ENCODE measurements at regions not wholly inside any gene's neighbourhood (a gene's known extent, or its start where the extent isn't known, plus 50 kb on each side); places are given as distances from the start of the nearest gene placed in this dataset.

- DNase-seq, result peak in 3 of 4 experiments; percentile 15 to 40 (median 32)
Measured at GRCh38 chr10:111203615-111204014, 126.8 kb downstream of the ADRA2A start.

GRCh38 chr10:111204838-111205237 is 128.0 kb downstream of the ADRA2A start:
- DNase-seq, result no peak

GRCh38 chr10:111206521-111206920 is 129.7 kb downstream of the ADRA2A start:
- no peak for DNase-seq

- DNase-seq, result peak; percentile 30 to 55 (median 43)
Measured at GRCh38 chr10:111207500-111207899, 130.7 kb downstream of the ADRA2A start.

- DNase-seq, result no peak
Measured at GRCh38 chr10:111208951-111209350, 132.1 kb downstream of the ADRA2A start.

GRCh38 chr10:111209692-111210091 is 132.9 kb downstream of the ADRA2A start:
- no peak for DNase-seq

GRCh38 chr10:111211241-111211640 is 134.4 kb downstream of the ADRA2A start:
- no peak for DNase-seq

GRCh38 chr10:111211706-111212105 is 134.9 kb downstream of the ADRA2A start:
- no peak for DNase-seq

GRCh38 chr10:111221682-111222480 is 145.1 kb downstream of the ADRA2A start:
- DNase-seq, result no peak

- DNase-seq, result no peak
Measured at GRCh38 chr10:111222961-111223360, 146.1 kb downstream of the ADRA2A start.

- DNase-seq, result no peak
Measured at GRCh38 chr10:111231779-111232178, 154.9 kb downstream of the ADRA2A start.

GRCh38 chr10:111233439-111233838 is 156.6 kb downstream of the ADRA2A start:
- peak in 2 of 4 experiments; percentile 2 to 5 for DNase-seq

- no peak for DNase-seq
Measured at GRCh38 chr10:111234234-111234913, 157.5 kb downstream of the ADRA2A start.

GRCh38 chr10:111234914-111235302 is 158.1 kb downstream of the ADRA2A start:
- no peak for DNase-seq

- DNase-seq, result no peak
Measured at GRCh38 chr10:111240348-111240747, 163.5 kb downstream of the ADRA2A start.

GRCh38 chr10:111243126-111243525 is 166.3 kb downstream of the ADRA2A start:
- DNase-seq, result no peak

- no peak for DNase-seq
Measured at GRCh38 chr10:111246136-111246535, 169.3 kb downstream of the ADRA2A start.

- DNase-seq, result no peak
Measured at GRCh38 chr10:111246814-111247452, 170.1 kb downstream of the ADRA2A start.

GRCh38 chr10:111247781-111248389 is 171.1 kb downstream of the ADRA2A start:
- DNase-seq, result no peak

- DNase-seq, result no peak
Measured at GRCh38 chr10:111249925-111250324, 173.1 kb downstream of the ADRA2A start.

- no peak for DNase-seq
Measured at GRCh38 chr10:111261081-111261615, 184.3 kb downstream of the ADRA2A start.

- DNase-seq, result no peak
Measured at GRCh38 chr10:111265341-111265740, 188.5 kb downstream of the ADRA2A start.

GRCh38 chr10:111266165-111266564 is 189.3 kb downstream of the ADRA2A start:
- DNase-seq, result no peak
